ENCODE measurements at regions not wholly inside any gene's neighbourhood (a gene's known extent, or its start where the extent isn't known, plus 50 kb on each side); places are given as distances from the start of the nearest gene placed in this dataset.

GRCh38 chr3:31422237-31422636 is 110.5 kb upstream of the STT3B start:
- no peak for TF ChIP-seq CTCF (conservative IDR thresholded peaks at IDR 0.05)
- no peak for TF ChIP-seq EZH2 (IDR thresholded peaks at IDR 0.05; ENCODE audit: low read depth)
